BE2C (cell line): ENCODE measurements at regions not wholly inside any gene's neighbourhood (a gene's known extent, or its start where the extent isn't known, plus 50 kb on each side); places are given as distances from the start of the nearest gene placed in this dataset.

Experiments
- DNase-seq: peaks from one replicate; pipeline ENCODE4 v3.0.0-alpha.2; 2020
- H3K27me3 ChIP-seq: fragments of 250-450 bp; sonication (Bioruptor Pico); 2 replicates; pipeline ENCODE4 v1.5.1; 2020; ENCODE audit warnings: mild to moderate bottlenecking
- H3K36me3 ChIP-seq: fragments of 250-450 bp; sonication (Bioruptor Pico); 2 replicates; pipeline ENCODE4 v1.5.1; 2020; ENCODE audit warnings: mild to moderate bottlenecking
- H3K4me1 ChIP-seq: fragments of 250-450 bp; sonication (Bioruptor Pico); 2 replicates; pipeline ENCODE4 v1.5.1; 2020
- H3K4me3 ChIP-seq: 2 replicates; pipeline ENCODE4 v1.5.1; 2011; ENCODE audit warnings: low read depth, low read length
- H3K9me3 ChIP-seq: fragments of 250-450 bp; sonication (Bioruptor Pico); 2 replicates; pipeline ENCODE4 v1.5.1; 2020
- CTCF ChIP-seq: IDR thresholded peaks from 2 replicates; pipeline ENCODE4 v1.5.1; 2012; ENCODE audit warnings: mild to moderate bottlenecking, low read depth, low read length

DNA sequence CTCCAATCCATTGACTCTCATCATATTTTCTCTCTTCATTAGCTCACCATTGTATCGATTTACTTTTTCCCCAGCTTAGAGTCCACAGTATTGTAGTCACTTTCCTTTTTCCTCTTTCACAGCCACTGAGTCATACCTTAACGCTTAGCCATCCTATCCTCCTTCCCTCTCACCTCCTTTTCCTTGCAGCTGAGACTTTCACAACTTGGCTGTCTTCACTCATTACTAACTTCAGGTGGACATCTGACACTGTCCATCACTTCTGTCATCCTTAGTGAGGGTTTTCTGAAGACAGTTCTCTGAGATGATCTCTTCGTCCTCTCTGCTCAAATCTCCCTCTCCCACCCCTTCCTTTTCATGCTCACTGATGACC is 70.5 kb upstream of the ESX1 start:
- H3K4me1 ChIP-seq: no peaks in the 10 kb centered on the region
- TF ChIP-seq CTCF: no peak
- H3K36me3 ChIP-seq: no peaks in the 10 kb centered on the region
- no peak overlapping the region for H3K4me3 ChIP-seq
- no peaks in the 10 kb centered on the region for H3K27me3 ChIP-seq
- no peak for DNase-seq
- no peaks in the 10 kb centered on the region for H3K9me3 ChIP-seq

DNA sequence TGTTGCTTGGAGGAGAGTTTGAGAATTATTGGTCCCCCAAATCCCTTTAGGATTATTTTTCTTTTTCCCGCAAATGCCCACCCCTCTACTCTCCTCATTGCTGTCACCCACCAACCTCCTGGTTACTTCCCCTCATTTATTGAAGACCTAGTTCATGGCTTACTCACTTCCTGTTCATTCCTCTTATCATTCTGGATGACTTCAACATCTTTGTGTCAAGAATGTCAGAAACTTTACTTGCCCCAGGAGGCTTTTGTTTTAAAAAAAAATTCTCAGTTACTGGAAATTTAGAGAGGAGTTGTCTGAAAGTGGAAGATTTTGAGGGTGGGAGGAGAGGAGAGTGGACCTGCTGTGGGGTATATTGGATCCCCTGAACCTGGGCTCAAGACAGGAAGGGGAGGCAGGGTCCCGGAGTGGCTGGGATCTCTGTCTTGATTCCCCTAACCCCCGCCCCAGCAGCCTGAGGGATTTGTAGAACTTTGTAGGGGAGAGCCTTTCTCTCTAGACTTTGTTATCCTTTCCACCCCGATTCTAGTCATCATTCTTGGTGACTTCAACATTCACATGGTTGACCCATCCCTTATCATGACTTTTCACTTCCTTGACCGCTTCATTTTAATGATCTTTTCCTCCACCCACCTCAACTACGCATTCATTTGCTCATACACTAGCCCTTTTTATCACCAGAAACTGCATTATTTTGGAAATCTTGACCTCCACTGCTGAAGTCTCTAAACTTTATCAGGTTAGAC is 69.9 kb upstream of the ESX1 start:
- Histone ChIP-seq H3K27me3 (no peaks in the 10 kb centered on the region), H3K36me3 (no peaks in the 10 kb centered on the region), H3K9me3 (no peaks in the 10 kb centered on the region), H3K4me3 (no peak overlapping the region), H3K4me1 (no peaks in the 10 kb centered on the region)
- TF ChIP-seq CTCF: no peak
- no peak for DNase-seq

DNA sequence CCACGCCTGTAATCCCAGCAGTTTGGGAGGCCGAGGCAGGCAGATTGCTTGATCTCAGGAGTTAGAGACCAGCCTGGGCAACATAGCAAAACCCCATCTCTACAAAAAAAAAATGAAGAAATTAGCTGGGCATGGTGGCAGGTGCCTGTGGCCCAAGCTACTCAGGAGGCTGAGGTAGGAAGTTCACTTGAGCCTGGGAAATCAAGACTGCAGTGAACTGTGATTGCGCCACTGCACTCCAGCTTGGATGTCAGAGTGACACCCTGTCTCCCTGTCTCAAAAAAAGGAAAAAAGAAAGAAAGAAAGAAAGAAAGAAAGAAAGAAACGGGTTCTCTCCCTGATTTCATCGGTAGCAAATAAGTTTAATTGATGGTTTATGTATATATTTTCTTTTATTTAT is 64.6 kb upstream of the ESX1 start:
- H3K4me3 ChIP-seq: no peak overlapping the region
- H3K36me3 ChIP-seq: no peaks in the 10 kb centered on the region
- H3K4me1 ChIP-seq: no peaks in the 10 kb centered on the region
- H3K27me3 ChIP-seq: no peaks in the 10 kb centered on the region
- H3K9me3 ChIP-seq: no peaks in the 10 kb centered on the region
- no peak for TF ChIP-seq CTCF
- no peak for DNase-seq

- TF ChIP-seq CTCF: no peak
- H3K9me3 ChIP-seq: no peaks in the 10 kb centered on the region
- DNase-seq: no peak
- H3K27me3 ChIP-seq: no peaks in the 10 kb centered on the region
- no peak overlapping the region for H3K4me3 ChIP-seq
- no peaks in the 10 kb centered on the region for H3K36me3 ChIP-seq
- H3K4me1 ChIP-seq: no peaks in the 10 kb centered on the region
Measured at GRCh38 chrX:104318330-104319009, 63.7 kb upstream of the ESX1 start.

- TF ChIP-seq CTCF: no peak
- no peak overlapping the region for H3K4me3 ChIP-seq
- DNase-seq: no peak
- H3K27me3 ChIP-seq: no peaks in the 10 kb centered on the region
- H3K36me3 ChIP-seq: no peaks in the 10 kb centered on the region
- no peaks in the 10 kb centered on the region for H3K4me1 ChIP-seq
- H3K9me3 ChIP-seq: no peaks in the 10 kb centered on the region
Measured at GRCh38 chrX:104316739-104317138, 62.0 kb upstream of the ESX1 start.

DNA sequence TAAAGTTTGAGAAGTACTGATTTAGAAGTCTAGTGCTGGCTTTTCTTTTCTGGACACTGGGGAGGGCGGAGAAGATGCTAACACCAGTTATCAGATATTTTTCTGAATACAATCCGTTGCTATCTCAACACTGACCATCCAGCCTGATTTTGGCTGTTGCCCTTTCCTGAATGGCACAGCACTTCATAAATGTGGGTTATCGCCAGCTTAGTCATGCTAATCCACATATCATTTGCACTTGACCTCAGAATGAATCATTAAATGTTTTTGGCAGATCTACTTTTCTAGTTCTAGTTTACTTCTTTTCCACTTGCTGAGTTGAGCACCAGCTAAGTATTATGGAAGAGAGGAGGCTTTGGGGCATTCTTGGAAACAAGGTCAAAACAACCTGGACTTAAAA is 60.8 kb upstream of the ESX1 start:
- Histone ChIP-seq H3K27me3 (no peaks in the 10 kb centered on the region), H3K4me1 (no peaks in the 10 kb centered on the region), H3K36me3 (no peaks in the 10 kb centered on the region), H3K9me3 (no peaks in the 10 kb centered on the region), H3K4me3 (no peak overlapping the region)
- no peak for TF ChIP-seq CTCF
- DNase-seq: no peak
